Neural progenitor cell (in vitro differentiated cells): ENCODE measurements at regions not wholly inside any gene's neighbourhood (a gene's known extent, or its start where the extent isn't known, plus 50 kb on each side); places are given as distances from the start of the nearest gene placed in this dataset.

ENCODE experiments used
- DNase-seq: peaks from one replicate; pipeline ENCODE4 v3.0.0-alpha.2; 2016; ENCODE audit warnings: low spot score
- H2AFZ ChIP-seq: fragments of 200-600 bp; sonication (generic); replicated peaks from 2 replicates; pipeline ENCODE4 v1.6.1; 2016; ENCODE audit warnings: antibody characterized with exemption
- H3F3A ChIP-seq: fragments of 200-600 bp; sonication (generic); 2 replicates; pipeline ENCODE4 v1.6.1; 2016; ENCODE audit warnings: antibody characterized with exemption, low read depth
- H3K27ac ChIP-seq: fragments of 200-600 bp; sonication (generic); 2 replicates; pipeline ENCODE4 v1.5.1; 2016; ENCODE audit warnings: mild to moderate bottlenecking
- H3K27me3 ChIP-seq: fragments of 200-600 bp; sonication (generic); 2 replicates; pipeline ENCODE4 v1.6.1; 2016; ENCODE audit warnings: mild to moderate bottlenecking, moderate library complexity
- H3K36me3 ChIP-seq: fragments of 200-600 bp; sonication (generic); 2 replicates; pipeline ENCODE4 v1.5.1; 2016
- H3K4me1 ChIP-seq: fragments of 200-600 bp; sonication (generic); 2 replicates; pipeline ENCODE4 v1.6.1; 2016; ENCODE audit warnings: mixed run types
- H3K4me2 ChIP-seq: fragments of 200-600 bp; sonication (generic); 2 replicates; pipeline ENCODE4 v1.6.1; 2016
- H3K4me3 ChIP-seq: fragments of 200-600 bp; sonication (generic); 2 replicates; pipeline ENCODE4 v1.5.1; 2016
- H3K79me2 ChIP-seq: fragments of 200-600 bp; sonication (generic); 2 replicates; pipeline ENCODE4 v1.6.1; 2016; ENCODE audit warnings: low read depth
- H3K9ac ChIP-seq: fragments of 200-600 bp; sonication (generic); 2 replicates; pipeline ENCODE4 v1.6.1; 2016
- H3K9me3 ChIP-seq: fragments of 200-600 bp; sonication (generic); 2 replicates; pipeline ENCODE4 v1.5.1; 2016; ENCODE audit warnings: low read depth
- H4K20me1 ChIP-seq: fragments of 200-600 bp; sonication (generic); 2 replicates; pipeline ENCODE4 v1.6.1; 2016; ENCODE audit warnings: low read depth
- H3K27ac Mint-ChIP-seq: 3 replicates; pipeline ENCODE4 v1.8.0; 2021; ENCODE audit warnings: mixed read lengths
- H3K27me3 Mint-ChIP-seq: 2 replicates; pipeline ENCODE4 v1.8.0; 2022; ENCODE audit warnings: low read depth, mild to moderate bottlenecking, inconsistent platforms, moderate library complexity, mixed read lengths; ENCODE audit not compliant: insufficient read depth
- H3K36me3 Mint-ChIP-seq: 3 replicates; pipeline ENCODE4 v1.8.0; 2021; ENCODE audit warnings: mixed read lengths
- H3K4me1 Mint-ChIP-seq: 3 replicates; pipeline ENCODE4 v1.8.0; 2021; ENCODE audit warnings: mixed read lengths
- H3K4me3 Mint-ChIP-seq: 3 replicates; pipeline ENCODE4 v1.8.0; 2021; ENCODE audit warnings: mild to moderate bottlenecking, moderate library complexity, mixed read lengths
- H3K9me3 Mint-ChIP-seq: 3 replicates; pipeline ENCODE4 v1.8.0; 2020; ENCODE audit warnings: mixed read lengths
- CTCF ChIP-seq: fragments of 200-600 bp; sonication (generic); IDR thresholded peaks from 2 replicates; pipeline ENCODE4 v1.5.1; 2017; ENCODE audit warnings: antibody characterized with exemption, mild to moderate bottlenecking
- EZH2 ChIP-seq: fragments of 200-600 bp; sonication (generic); IDR thresholded peaks from 2 replicates; pipeline ENCODE4 v1.6.1; 2017; ENCODE audit warnings: antibody characterized with exemption, mild to moderate bottlenecking, moderate library complexity
- EZH2phosphoT487 ChIP-seq: fragments of 200-600 bp; sonication (generic); IDR thresholded peaks from 2 replicates; pipeline ENCODE4 v1.6.1; 2017; ENCODE audit warnings: antibody characterized with exemption

GRCh38 chr14:55910601-55911243 lies 207.5 kb upstream of the PELI2 start:
- H3K9me3 Mint-ChIP-seq, result peaks cover 5% of the 10 kb centered on the region
- Histone ChIP-seq H3K4me2 (peak overlapping the region; percentile 24), H3K9me3 (no peaks in the 10 kb centered on the region), H3K27ac (peak overlapping the region; percentile 8), H3K4me3 (no peak overlapping the region), H3K79me2 (no peaks in the 10 kb centered on the region), H2AFZ (peak overlapping the region; percentile 29), H3K4me1 (peaks cover 15% of the 10 kb centered on the region), H3K9ac (no peak overlapping the region), H3F3A (peaks cover 8% of the 10 kb centered on the region), H3K36me3 (no peaks in the 10 kb centered on the region), H4K20me1 (no peaks in the 10 kb centered on the region), H3K27me3 (no peaks in the 10 kb centered on the region)
- peak overlapping the region; percentile 54 for H3K27ac Mint-ChIP-seq
- TF ChIP-seq EZH2phosphoT487 (no peak), CTCF (no peak), EZH2 (no peak)
- H3K36me3 Mint-ChIP-seq, result no peaks in the 10 kb centered on the region
- H3K4me1 Mint-ChIP-seq, result peaks cover 51% of the 10 kb centered on the region
- peaks cover 4% of the 10 kb centered on the region for H3K27me3 Mint-ChIP-seq
- peak; percentile 46 for DNase-seq
- no peak overlapping the region for H3K4me3 Mint-ChIP-seq

DNA sequence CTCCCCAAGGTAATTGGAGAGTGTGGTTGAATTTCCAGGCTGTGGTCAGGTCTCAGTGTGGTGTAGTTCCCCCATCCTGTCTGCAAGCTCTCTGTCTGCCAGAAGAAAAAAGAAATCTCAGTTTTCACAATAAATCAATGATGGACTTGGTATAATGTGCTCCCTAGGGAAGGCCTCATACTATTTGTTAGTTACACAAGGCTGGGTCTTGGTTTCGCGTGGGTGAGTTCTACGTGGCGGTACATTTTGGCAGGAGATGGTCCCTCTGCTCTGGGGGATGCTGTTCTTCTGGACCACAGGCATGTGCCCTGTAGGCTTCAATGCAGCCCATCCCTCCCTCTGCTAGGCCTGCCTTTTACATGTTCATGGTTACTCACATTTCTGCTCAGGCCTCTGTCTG lies 206.4 kb upstream of the PELI2 start:
- H3K9me3 Mint-ChIP-seq, result peaks cover 10% of the 10 kb centered on the region
- Histone ChIP-seq H3F3A (peaks cover 8% of the 10 kb centered on the region), H3K36me3 (no peaks in the 10 kb centered on the region), H3K9me3 (no peaks in the 10 kb centered on the region), H4K20me1 (no peaks in the 10 kb centered on the region), H3K27ac (no peak overlapping the region), H2AFZ (no peak overlapping the region), H3K4me3 (no peak overlapping the region), H3K4me2 (no peak overlapping the region), H3K4me1 (peaks cover 15% of the 10 kb centered on the region), H3K27me3 (no peaks in the 10 kb centered on the region), H3K79me2 (no peaks in the 10 kb centered on the region), H3K9ac (no peak overlapping the region)
- peaks cover 8% of the 10 kb centered on the region for H3K27me3 Mint-ChIP-seq
- no peaks in the 10 kb centered on the region for H3K36me3 Mint-ChIP-seq
- H3K27ac Mint-ChIP-seq, result peak overlapping the region; percentile 13
- H3K4me3 Mint-ChIP-seq, result no peak overlapping the region
- peaks cover 54% of the 10 kb centered on the region for H3K4me1 Mint-ChIP-seq
- no peak for DNase-seq
- TF ChIP-seq EZH2phosphoT487 (no peak), CTCF (no peak), EZH2 (no peak)

DNA sequence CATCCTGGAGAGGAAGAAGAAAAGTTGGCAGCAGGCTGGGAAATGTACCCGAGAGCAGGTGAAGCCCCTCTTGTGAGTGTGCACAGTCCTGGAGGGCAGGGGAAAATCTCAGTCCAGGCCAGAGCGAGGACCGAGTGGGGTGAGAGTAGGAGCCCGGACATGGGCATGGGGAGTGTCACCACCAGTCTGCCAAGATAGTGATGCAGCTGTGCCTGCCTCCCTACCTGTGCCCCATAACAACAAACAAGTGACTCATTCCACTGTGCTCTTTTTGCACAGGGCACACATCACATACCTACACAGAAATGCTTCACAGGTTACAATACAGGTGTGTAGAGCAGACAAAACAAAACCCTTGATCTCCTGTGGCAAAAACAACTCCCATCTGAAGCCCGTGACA lies 205.9 kb upstream of the PELI2 start:
- no peak overlapping the region for H3K27ac ChIP-seq
- H3K4me3 Mint-ChIP-seq, result no peak overlapping the region
- H4K20me1 ChIP-seq, result no peaks in the 10 kb centered on the region
- H3K9me3 ChIP-seq, result no peaks in the 10 kb centered on the region
- H3K27me3 Mint-ChIP-seq, result peaks cover 8% of the 10 kb centered on the region
- H3K9me3 Mint-ChIP-seq, result peaks cover 9% of the 10 kb centered on the region
- no peaks in the 10 kb centered on the region for H3K79me2 ChIP-seq
- H3K36me3 ChIP-seq, result no peaks in the 10 kb centered on the region
- H3K4me1 Mint-ChIP-seq, result peaks cover 54% of the 10 kb centered on the region
- no peak overlapping the region for H3K9ac ChIP-seq
- H3K27ac Mint-ChIP-seq, result no peak overlapping the region
- H3K4me1 ChIP-seq, result peaks cover 15% of the 10 kb centered on the region
- no peaks in the 10 kb centered on the region for H3K36me3 Mint-ChIP-seq
- TF ChIP-seq CTCF (no peak), EZH2phosphoT487 (no peak), EZH2 (no peak)
- H3K27me3 ChIP-seq, result no peaks in the 10 kb centered on the region
- H3K4me3 ChIP-seq, result no peak overlapping the region
- H3F3A ChIP-seq, result peaks cover 8% of the 10 kb centered on the region
- H3K4me2 ChIP-seq, result no peak overlapping the region
- no peak overlapping the region for H2AFZ ChIP-seq
- no peak for DNase-seq
